OCI-LY1 (cell line): ENCODE measurements at regions not wholly inside any gene's neighbourhood (a gene's known extent, or its start where the extent isn't known, plus 50 kb on each side); places are given as distances from the start of the nearest gene placed in this dataset.

ENCODE experiments used
- EZH2 ChIP-seq: fragments of 200-600 bp; sonication (generic), shearing (Covaris generic); IDR thresholded peaks from 2 replicates; pipeline ENCODE4 v1.8.0; 2017; ENCODE audit warnings: borderline replicate concordance, mixed run types, mild to moderate bottlenecking, antibody characterized with exemption, low read length, moderate library complexity, mixed read lengths
- TF ChIP-seq, protein P1 (sequence below): fragments of 200-600 bp; sonication (generic), shearing (Covaris generic); IDR thresholded peaks from 2 replicates; pipeline ENCODE4 v1.5.1; 2017; ENCODE audit warnings: mild to moderate bottlenecking, antibody characterized with exemption, low read length, moderate library complexity, mixed read lengths

GRCh38 chr9:627336-627970 is 214.0 kb upstream of the DMRT1 start:
- TF ChIP-seq, protein P1, sequence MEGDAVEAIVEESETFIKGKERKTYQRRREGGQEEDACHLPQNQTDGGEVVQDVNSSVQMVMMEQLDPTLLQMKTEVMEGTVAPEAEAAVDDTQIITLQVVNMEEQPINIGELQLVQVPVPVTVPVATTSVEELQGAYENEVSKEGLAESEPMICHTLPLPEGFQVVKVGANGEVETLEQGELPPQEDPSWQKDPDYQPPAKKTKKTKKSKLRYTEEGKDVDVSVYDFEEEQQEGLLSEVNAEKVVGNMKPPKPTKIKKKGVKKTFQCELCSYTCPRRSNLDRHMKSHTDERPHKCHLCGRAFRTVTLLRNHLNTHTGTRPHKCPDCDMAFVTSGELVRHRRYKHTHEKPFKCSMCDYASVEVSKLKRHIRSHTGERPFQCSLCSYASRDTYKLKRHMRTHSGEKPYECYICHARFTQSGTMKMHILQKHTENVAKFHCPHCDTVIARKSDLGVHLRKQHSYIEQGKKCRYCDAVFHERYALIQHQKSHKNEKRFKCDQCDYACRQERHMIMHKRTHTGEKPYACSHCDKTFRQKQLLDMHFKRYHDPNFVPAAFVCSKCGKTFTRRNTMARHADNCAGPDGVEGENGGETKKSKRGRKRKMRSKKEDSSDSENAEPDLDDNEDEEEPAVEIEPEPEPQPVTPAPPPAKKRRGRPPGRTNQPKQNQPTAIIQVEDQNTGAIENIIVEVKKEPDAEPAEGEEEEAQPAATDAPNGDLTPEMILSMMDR = no peak
- no peak for TF ChIP-seq EZH2
